ENCODE measurements at regions not wholly inside any gene's neighbourhood (a gene's known extent, or its start where the extent isn't known, plus 50 kb on each side); places are given as distances from the start of the nearest gene placed in this dataset.

DNA sequence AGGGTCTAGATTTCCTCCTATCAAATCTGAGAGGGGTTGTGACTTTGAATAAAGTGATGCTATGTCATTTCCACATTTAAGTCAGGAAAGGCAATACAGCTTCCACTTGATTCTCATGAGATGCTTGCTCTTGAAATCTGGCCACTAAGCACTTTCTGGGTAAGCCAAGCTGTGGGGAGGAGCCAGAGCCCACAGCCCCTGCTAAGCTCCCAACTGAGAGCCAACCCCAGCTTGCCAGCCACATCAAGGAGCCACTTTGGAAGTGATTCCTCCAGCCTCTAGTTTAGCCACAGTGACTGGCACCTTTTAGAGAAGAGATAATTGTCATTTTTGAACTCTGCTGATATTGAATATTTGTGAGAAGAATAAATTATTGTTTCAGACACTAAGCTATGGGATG, 1441.5 kb upstream of the IGFBP7 start:
- peak in 1 of 3 experiments; percentile 19 for DNase-seq

DNA sequence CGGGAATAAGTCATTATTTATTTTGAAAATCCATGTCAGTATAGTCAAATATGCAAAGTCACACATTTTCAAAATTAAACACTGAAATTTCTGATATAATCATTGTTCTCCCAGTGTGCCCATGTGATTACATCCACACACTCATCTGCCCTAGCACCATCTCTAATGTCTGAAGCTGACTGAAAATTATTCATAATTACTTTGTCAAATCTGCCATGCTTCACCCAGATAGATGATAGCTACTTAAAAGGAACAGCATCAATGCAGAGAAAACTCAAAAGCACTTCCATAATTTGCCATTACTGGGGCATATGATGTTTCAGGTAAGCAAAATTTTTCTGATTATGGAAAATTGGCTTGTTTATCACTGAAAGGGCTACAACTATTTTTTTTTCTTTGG, 1433.3 kb upstream of the IGFBP7 start:
- DNase-seq: no peak

DNA sequence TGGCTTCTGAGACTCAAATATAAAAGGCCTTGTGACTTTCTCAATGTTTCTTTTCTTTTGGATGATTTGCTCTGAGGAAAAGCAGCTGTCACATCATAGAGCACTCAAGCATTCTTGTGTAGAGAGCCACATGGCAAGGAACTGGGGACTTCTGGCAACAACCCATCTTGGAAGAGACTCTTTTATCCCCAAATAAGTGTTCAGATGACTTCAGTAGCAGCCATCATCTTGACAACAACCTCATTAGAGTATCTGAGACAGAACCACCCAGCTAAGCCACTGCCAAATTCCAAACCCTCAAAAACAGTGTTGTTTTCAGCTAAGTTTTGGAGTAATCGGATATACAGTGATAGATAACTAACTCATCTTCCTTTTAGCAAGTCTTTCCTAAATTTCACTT, 1431.7 kb upstream of the IGFBP7 start:
- no peak for DNase-seq

DNA sequence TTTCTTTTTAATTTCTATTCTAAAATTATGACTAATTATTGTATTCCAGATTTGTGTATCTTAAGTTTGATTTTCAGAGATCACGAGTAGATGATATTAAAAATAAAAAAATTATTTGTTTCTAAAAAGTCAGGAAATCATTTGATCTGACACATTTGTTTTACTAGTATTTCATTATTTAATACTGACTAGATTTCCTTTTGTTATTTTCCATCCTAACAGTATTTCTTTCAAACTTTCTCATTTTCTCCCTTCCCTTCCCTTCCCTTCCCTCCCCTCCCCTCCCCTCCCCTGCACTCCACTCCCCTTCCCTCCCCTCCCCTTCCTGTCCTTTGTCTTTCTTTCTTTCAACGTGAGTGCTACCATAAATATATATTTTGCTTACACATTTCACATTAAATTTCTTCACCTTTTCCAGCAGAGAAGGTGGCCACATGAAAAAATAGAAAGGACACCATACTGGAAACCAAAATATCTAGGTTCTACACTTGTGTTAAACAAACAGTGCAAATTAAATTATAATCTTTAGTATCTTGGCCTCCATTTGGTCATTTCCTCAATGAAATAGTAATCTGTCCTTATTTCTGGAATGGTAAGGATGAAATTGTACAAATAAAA, 1412.7 kb upstream of the IGFBP7 start:
- DNase-seq: no peak

DNA sequence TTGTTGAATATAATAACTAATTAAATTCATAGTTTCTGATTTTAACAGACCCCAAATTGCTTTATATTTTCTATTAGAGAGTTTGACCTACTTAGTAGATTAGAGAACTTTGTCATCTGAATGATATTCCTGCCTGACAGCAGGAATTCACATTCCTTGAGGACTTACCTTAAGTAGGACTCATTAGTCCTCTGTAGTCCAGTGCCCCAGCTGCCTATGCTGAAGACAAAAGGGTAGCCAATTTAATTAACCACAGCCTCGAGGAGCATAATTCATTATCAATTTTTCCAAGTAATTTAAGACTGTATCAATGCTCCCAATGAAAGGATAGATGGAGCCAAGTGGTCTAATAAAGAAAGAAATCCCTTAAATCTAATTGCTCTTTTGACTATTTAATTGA, 1405.0 kb upstream of the IGFBP7 start:
- DNase-seq: peak in 2 of 3 experiments; percentile 5 to 72

DNA sequence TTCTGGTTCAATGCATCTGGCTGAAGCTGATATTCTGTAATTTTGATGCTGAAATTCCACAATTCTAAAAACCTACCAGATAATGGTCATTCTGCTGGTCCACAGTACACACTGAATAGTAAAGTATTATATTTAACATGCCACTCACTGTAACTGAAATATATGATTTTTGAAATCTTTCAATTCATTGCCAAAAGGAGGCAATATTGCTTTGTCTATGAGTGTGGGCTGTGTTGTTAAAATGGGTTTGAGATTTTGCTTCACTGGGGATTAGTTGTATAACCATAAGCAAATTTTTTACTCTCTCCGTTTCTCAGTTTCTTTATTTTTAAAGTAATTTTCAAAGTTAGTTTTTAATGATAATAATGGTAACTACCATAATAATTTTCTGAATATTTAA, 1404.1 kb upstream of the IGFBP7 start:
- peak in 1 of 3 experiments; percentile 35 for DNase-seq

DNA sequence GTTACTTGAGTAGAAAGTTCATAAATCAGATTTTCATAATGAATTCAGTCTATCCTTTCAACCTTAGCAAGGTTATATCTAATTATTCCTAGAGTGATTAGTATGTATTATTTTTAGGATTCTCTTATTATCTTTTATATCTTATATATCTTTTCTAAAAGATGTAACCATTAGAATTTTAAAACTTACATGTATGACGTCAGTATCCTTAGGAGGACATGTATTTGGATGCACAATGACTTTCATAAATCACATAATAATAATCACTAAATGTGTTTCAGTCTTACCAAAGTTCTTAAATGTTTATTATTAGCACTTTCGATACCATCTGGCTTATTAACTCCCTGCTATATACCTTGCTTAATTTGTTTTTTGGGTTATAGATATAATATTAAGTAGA, 1400.5 kb upstream of the IGFBP7 start:
- no peak for DNase-seq

DNA sequence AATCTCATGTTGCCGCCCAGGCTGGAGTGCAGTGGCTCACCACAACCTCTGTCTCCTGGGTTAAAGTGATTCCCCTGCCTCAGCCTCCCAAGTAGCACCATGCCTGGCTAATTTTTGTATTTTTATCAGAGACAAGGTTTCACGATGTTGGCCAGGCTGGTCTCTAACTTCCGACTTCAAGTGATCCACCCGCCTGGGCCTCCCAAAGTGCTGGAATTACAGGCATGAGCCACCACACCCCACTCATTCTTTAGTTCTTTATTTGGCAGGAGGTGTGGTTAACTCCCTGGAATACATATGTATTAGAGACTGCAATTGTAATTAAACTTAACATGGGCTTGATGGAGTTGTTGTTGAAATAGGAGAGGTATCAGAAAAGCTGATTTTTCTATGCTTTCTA, 1396.9 kb upstream of the IGFBP7 start:
- DNase-seq: no peak

DNA sequence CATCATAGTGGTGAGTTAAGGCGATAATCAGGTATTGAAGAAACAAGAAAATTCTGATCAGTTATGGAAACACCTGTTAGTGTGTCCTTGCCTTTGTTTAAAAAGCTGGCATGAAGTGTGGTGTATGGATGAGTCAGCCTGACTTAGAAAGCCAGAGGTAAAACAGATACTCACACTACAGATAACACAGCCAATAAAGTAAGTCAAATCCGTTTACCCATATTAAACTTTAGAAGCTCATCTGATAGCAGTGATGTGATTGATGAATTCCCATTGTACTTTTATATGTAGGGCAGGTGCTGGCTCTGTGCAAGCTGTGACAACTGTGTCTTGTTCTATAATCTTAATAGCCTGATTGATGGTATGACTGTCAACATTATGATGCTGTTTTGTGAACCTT, 1392.7 kb upstream of the IGFBP7 start:
- DNase-seq: peak in 2 of 3 experiments; percentile 6 to 48

DNA sequence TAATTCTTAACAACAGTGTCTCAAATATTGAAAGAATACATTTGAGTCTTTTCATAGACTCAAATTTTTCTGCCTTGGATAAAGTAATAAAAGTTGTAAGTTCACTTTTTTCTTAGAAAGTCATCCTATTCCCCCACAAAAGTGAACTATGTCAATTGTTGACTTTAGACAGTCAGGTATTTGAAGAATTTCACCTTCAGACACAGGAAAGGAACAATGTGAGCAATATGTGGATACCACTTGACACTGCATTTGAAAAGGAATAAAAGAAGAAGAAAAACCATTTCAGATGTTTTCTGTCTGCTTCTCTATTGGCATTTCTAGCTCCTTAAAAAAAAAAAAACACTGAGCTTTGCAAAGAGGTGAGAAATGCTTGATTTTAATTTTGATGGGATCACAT, 1389.0 kb upstream of the IGFBP7 start:
- DNase-seq: no peak

DNA sequence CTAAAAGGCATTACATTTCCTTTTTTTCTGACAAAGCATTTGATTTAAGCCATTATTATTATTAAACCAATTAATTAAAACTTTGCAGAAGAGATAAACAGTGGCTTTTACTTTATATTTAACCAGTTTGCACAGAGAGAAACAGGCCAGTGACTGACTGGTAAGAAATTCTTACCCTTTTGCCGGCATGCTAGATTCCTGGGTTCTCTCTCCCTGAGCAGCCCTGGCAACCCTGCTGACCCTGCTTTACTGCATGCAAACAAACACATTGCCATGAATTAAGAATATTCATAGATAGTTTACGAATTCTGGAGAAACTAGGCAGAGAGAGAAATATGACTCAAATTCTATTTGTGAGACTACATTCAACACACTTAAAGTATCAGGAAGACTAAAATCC, 1381.4 kb upstream of the IGFBP7 start:
- DNase-seq: no peak

DNA sequence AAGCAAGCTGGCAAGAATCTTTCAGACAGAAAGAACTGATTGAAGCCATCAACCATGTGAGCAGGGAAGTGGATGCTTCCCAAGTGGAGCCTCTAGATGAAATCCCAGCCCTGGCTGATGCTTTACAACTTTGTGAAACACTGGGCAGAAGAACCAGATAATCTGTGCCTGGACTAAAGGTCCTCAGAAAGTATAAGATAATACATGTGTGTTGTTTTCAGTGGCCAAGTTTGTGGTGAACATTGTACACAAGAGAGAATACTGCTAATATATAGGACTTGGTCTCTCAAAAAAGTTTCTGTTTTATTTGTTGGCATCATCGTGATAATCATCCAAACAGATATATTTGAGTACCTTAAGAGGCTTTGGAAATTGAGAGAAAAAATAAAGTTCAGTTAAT, 1367.8 kb upstream of the IGFBP7 start:
- DNase-seq: no peak

DNA sequence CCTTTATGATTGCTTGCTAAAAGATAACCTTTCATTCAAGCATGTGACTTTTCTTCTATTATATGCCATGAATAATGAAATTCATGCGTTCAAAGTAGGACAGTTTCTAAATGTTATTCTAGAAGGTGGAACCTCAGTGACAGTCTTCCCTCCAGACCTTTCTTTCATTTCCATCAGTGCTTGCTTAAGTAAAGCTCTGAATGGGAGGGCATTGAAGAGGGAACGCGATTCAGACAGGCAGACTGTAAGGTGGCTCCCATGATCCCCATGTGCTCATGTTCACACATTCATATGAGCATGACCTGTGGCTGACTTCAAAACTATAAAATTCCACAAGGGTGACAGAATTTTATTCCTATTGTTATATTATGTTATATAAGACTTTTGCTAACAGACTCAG, 1367.3 kb upstream of the IGFBP7 start:
- no peak for DNase-seq

DNA sequence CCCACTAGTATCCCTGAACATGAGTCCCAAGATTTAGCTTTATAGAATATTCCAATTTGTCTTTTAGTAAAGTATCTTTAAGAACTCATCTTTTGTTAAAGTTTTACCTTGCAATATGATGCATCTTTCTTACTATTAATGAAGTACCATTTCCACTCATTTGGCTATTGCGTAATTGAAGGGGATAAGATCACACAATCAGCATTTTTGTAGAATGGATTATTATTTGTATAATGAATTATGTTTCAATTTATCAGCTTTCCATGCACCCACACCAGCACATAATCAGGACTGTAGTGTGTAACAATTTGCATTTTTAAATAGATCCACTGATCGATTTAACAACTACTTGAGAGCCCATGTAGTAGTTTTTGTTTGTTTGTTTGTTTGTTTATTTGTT, 1364.9 kb upstream of the IGFBP7 start:
- DNase-seq: no peak

DNA sequence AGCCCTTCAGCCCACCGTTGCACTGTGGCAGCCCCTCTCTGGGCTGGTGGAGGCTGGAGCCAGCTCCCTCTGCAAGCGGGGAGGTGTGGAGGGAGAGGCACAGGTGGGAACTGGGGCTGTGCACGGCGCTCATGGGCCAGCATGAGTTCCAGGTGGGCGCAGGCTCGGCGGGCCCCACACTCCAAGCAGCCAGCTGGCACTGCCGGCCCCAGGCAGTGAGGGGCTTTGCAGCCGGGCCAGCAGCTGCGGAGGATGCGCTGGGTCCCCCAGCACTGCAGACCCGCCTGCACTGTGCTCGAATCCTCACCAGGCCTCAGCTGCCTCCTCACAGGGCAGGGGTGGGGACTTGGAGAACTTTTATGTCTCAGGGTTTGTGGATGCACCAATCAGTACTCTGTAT, 1354.8 kb upstream of the IGFBP7 start:
- DNase-seq: no peak

DNA sequence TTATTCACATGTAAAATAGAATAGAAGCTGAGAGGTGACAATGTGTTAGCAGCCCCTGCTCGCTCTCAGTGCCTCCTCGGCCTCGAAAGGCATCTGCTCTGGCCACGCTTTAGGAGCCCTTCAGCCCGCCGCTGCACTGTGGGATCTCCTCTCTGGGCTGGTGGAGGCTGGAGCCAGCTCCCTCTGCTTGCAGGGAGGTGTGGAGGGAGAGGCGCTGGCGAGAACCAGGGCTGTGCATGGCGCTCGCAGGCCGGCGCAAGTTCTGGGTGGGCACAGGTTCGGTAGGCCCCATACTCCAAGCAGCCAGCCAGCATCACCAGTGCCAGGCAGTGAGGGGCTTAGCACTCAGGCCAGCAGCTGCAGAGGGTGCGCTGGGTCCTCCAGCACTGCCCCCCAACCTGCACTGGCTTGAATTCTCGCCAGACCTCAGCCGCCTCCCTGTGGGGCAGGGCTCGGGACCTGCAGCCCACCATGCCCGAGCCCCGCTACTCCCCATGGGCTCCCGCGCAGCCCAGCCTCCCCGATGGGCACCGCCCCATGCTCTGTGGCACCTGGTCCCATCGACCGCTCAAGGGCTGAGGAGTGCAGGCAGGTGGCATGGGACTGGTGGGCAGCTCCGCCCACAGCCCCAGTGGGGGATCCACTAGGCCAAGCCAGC, 1346.7 kb upstream of the IGFBP7 start:
- DNase-seq: no peak

DNA sequence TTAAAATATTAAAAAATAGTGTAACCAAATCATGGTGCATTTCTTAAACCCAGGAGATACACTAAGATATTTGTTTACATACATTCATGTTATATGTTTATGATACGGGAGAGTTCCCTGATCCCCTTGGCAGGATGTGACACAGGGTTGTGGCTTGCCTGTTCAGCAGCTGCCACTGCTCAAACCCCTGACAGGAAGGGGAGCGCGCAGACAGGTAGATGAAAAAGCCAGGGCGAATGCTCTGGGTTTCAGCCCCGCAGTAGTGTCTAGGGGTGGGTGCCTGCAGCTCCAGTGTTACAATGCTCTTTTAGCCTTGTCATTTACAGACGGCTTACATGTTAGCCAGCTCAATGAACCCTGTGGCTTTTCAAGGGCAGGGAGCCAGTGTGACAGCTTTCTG, 1343.8 kb upstream of the IGFBP7 start:
- no peak for DNase-seq

DNA sequence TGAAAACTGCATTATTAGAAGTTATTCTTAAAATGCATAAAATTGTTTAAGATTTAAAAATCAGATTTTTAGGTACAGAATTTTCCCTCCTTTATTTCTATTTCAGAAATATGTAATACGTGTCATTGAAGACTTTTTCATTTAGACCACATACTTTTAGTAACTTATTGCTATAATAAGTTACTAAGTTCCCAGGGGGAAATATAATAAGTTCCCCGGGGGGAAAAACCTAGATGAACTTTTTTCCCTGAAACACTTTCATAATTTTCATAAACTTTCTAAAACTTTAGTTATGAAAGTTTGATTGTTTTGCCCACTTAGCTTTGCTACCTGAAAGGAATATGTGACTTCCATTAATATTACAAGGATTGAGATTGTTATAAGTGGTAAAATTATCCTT, 1341.5 kb upstream of the IGFBP7 start:
- no peak for DNase-seq

DNA sequence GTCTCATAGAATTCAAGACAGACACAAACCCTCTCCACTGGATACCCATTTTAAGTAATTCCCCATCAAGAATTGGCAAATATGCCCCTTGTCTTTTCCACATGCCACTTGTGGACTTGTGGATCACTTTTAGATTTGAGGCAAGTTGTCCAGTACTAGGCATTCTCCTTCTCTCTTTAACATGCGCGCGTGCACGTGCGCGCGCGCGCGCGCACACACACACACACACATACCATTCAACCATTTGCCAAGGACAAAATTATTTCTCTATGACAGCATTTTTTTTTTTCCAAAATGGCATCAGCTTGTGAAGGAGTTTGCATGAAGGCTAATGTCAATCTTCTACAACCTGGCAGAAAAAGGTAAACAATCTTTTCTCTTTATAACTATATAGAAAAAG, 1325.7 kb upstream of the IGFBP7 start:
- no peak for DNase-seq

DNA sequence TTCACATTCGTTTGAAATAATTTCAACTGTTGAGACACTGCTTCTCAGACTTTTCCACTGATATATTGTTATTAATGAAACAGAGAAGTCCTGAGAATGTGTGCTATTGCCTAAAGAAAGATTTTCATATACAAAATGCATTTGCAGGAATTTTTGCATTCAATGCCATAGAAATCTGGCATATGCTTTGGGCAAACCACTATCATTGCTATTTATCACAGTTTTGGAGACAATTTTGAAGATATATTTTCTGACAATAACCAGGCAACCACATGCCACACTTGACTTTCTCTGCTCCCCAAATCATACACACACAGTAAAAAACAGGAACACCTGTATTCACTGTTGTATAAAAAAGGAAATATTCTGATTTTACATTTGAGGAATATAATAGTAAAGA, 1303.7 kb upstream of the IGFBP7 start:
- no peak for DNase-seq

DNA sequence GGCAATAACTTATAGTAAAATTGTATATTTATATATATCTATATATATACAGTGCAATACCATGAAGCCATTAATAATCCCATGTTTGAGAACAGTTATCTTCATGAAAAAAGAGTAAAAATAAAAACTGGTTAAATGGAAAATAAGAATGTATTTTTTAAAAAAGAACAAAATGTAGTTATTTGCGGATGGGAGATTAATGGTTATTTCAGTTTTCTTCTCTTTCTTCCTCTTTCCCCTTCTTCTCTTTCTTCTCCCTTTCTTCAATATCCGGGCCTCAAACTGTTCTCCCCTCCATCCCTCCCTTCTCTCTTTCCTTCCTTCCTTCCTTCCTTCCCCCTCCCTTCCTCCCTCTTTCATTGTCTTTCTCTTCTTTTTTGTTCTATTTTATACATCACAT, 1301.7 kb upstream of the IGFBP7 start:
- no peak for DNase-seq

DNA sequence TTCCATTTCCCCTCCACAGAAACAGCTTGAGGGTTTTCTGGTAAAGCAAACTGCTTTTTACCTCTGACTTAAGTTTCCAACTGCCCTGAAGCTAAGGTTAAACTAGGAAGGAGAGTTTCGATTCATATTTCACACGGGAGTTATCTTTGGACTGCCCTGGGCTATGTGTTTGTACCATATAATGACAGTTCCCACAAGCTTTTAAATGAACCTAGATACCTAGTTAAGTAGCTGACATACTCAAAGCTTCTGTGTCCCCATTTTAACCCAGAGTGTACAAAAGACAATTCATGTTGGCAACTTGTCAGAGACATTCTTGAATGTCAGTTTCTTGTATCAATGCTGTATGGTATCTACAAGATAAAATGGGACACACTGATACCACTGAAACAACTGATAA, 1296.6 kb upstream of the IGFBP7 start:
- DNase-seq: no peak

DNA sequence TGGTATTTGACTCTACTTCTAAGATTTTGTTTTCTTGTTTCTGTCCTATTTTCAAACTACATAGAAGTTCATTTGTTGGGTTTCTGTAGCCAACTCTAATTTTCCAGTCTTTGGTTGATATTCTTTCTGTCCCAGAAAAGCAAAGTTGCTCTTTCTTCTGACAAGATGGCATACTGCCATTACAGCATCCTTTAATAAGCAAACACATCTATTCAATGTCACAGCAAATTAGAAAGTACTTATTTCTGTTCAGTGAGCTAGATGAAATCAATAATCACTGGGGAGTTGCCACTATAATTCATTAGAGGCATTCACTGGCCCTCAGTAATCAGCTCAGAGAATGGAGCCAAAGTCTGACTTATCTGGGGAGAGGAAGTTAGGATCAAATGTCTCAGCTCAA, 1258.0 kb upstream of the IGFBP7 start:
- peak in 2 of 3 experiments; percentile 20 to 72 for DNase-seq

DNA sequence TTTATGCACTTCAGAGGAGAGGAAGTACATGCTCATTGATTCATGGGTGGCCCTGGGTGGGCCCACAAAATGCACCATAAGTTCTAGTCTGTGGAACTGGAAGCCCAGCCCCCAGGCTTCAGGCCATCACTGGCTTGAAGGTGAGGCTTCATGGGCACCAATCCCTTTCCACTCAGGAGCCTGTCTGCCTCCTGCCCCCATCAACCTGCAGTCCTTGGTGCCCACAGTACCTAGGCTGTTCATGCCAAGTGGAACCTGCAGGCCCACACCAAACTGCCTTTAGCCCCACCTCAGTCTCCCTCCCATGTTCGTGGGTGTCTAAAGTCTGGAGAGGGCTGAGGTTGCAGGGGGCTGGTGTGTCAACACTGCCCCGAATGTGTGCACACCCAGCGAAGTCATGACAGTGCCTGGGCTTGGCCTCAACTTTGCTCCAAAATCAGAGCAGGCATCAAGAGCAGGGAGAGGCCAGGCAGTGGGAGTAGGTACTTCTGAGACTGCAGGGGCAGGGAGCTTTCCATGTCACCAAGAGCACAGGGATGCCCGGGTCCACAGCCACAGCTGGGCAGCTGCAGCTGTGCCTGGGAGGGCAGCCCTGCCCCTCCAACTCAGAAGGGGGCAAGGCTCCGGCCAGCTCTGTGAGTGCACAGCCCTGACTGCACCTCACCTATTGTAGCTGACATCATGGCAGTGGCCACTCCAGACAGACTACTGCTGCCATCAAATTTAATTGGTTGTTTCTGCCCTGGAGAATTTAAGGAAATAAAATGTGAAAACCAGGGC, 1250.4 kb upstream of the IGFBP7 start:
- DNase-seq: no peak

All from NCI-H1417 (cell line).